OCI-LY7 (cell line): ENCODE measurements at regions not wholly inside any gene's neighbourhood (a gene's known extent, or its start where the extent isn't known, plus 50 kb on each side); places are given as distances from the start of the nearest gene placed in this dataset.

Experiments used
- CTCF ChIP-seq: fragments of 200-600 bp; sonication (generic); conservative IDR thresholded peaks from 2 replicates; pipeline ENCODE4 v1.5.1; 2014; ENCODE audit warnings: mild to moderate bottlenecking, antibody characterized with exemption, low read length, moderate library complexity, mixed read lengths
- EZH2phosphoT487 ChIP-seq: fragments of 200-600 bp; sonication (generic); IDR thresholded peaks from 2 replicates; pipeline ENCODE4 v1.6.1; 2018; ENCODE audit warnings: low read depth, borderline replicate concordance, mild to moderate bottlenecking, mixed run types, antibody characterized with exemption, low read length, moderate library complexity, mixed read lengths

GRCh38 chr9:121559183-121559582 lies 59.5 kb upstream of the GGTA1 start:
- TF ChIP-seq CTCF, result no peak
- TF ChIP-seq EZH2phosphoT487, result no peak
